PC-9 (cell line): ENCODE measurements at regions not wholly inside any gene's neighbourhood (a gene's known extent, or its start where the extent isn't known, plus 50 kb on each side); places are given as distances from the start of the nearest gene placed in this dataset.

Experiments
- BruUV-seq: library from RNA; stranded (reverse); fragments of 400-500 nt; replicated peaks from 2 replicates; lab custom pipeline; 2021; lab: Mats Ljungman, UMichigan
- CTCF ChIA-PET: fragments of 300-600 bp; sonication (Branson Sonifier 250); formaldehyde crosslinking; loops from one replicate; lab custom pipeline; 2022; ENCODE audit warnings: antibody characterized with exemption; lab: Charles Lee
- POLR2A ChIA-PET: fragments of 300-600 bp; sonication (Branson Sonifier 250); formaldehyde crosslinking; loops from one replicate; lab custom pipeline; 2022; ENCODE audit warnings: antibody characterized with exemption; ENCODE audit not compliant: unreplicated experiment; lab: Charles Lee
- DNase-seq, 2 experiments: peaks; one replicate each; pipeline versions ENCODE4 v3.0.0 to v3.0.0-alpha.2; 2015 to 2022; ENCODE audit warnings: mixed read lengths in 1 of 2
- H2AFZ ChIP-seq: fragments of 200-600 bp; sonication (generic); 2 replicates; pipeline ENCODE4 v1.8.1; 2017; ENCODE audit warnings: antibody characterized with exemption
- H3F3A ChIP-seq: fragments of 200-600 bp; sonication (generic); 2 replicates; pipeline ENCODE4 v1.8.1; 2017; ENCODE audit warnings: antibody characterized with exemption, mild to moderate bottlenecking, low read depth; ENCODE audit not compliant: insufficient read depth
- H3K27ac ChIP-seq: fragments of 200-600 bp; sonication (generic); 2 replicates; pipeline ENCODE4 v1.6.1; 2016; ENCODE audit warnings: mixed run types
- H3K27me3 ChIP-seq: fragments of 200-600 bp; sonication (generic); 2 replicates; pipeline ENCODE4 v1.6.1; 2016; ENCODE audit warnings: low read depth, mixed run types; ENCODE audit not compliant: insufficient read depth
- H3K36me3 ChIP-seq: fragments of 200-600 bp; sonication (generic); 2 replicates; pipeline ENCODE4 v1.6.1; 2016; ENCODE audit warnings: low read depth, mixed run types
- H3K4me1 ChIP-seq: fragments of 200-600 bp; sonication (generic); replicated peaks from 2 replicates; pipeline ENCODE4 v1.6.1; 2016; ENCODE audit warnings: mixed run types; ENCODE audit not compliant: insufficient read depth
- H3K4me2 ChIP-seq: fragments of 200-600 bp; sonication (generic); 2 replicates; pipeline ENCODE4 v1.6.1; 2017; ENCODE audit warnings: mixed run types
- H3K4me3 ChIP-seq: fragments of 200-600 bp; sonication (generic); 2 replicates; pipeline ENCODE4 v1.6.1; 2016; ENCODE audit warnings: mixed run types
- H3K79me2 ChIP-seq: fragments of 200-600 bp; sonication (generic); 2 replicates; pipeline ENCODE4 v1.6.1; 2017; ENCODE audit warnings: low read depth, mixed run types
- H3K9me2 ChIP-seq: fragments of 200-600 bp; sonication (generic); 2 replicates; pipeline ENCODE4 v1.8.1; 2017; ENCODE audit warnings: mild to moderate bottlenecking; ENCODE audit not compliant: insufficient read depth
- H3K9me3 ChIP-seq: fragments of 200-600 bp; sonication (generic); 2 replicates; pipeline ENCODE4 v1.8.1; 2016; ENCODE audit warnings: low read depth; ENCODE audit not compliant: insufficient read depth
- H4K20me1 ChIP-seq: fragments of 200-600 bp; sonication (generic); 2 replicates; pipeline ENCODE4 v1.8.1; 2017; ENCODE audit not compliant: insufficient read depth
- CTCF ChIP-seq: fragments of 200-600 bp; sonication (generic); conservative IDR thresholded peaks from 2 replicates; pipeline ENCODE4 v1.6.1; 2017; ENCODE audit warnings: mixed run types, antibody characterized with exemption, mild to moderate bottlenecking, moderate library complexity
- EZH2 ChIP-seq: fragments of 200-600 bp; sonication (generic); IDR thresholded peaks from 2 replicates; pipeline ENCODE4 v1.8.0; 2017; ENCODE audit warnings: antibody characterized with exemption, low read depth
- intact Hi-C: fragments of 100-400 bp; cut with micrococcal nuclease; formaldehyde crosslinking; loops from one replicate; pipeline ENCODE4 v1.10.0; 2022; ENCODE audit not compliant: unreplicated experiment

DNA sequence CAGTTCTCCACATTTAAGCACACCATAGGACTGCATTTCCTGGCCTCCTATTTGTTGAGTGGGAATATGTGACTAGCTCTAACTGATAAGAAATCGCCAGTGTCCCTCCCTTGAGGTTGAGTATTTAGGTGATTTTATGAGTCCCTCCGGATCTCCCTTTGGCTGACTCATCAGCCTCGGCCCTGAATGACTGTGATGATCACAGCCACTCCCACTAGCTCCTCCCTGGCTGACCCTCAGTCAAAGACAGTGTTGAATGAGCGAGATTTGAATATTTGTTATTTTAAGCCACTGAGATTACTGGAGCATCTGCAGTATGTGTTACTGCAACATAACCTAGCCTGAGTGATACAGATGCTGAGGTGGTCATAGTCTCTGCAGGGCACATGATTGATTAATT lies 515.3 kb downstream of the EPHB1 start:
- Histone ChIP-seq H3F3A (no peaks in the 10 kb centered on the region), H3K27ac (no peak overlapping the region), H3K4me3 (no peak overlapping the region), H3K27me3 (no peaks in the 10 kb centered on the region), H3K4me2 (no peak overlapping the region), H4K20me1 (no peaks in the 10 kb centered on the region), H3K79me2 (no peaks in the 10 kb centered on the region), H2AFZ (no peak overlapping the region), H3K36me3 (no peaks in the 10 kb centered on the region), H3K9me3 (no peaks in the 10 kb centered on the region), H3K9me2 (no peaks in the 10 kb centered on the region), H3K4me1 (no peaks in the 10 kb centered on the region)
- TF ChIP-seq CTCF (no peak), EZH2 (no peak)
- intact Hi-C loops: no loop called here
- ChIA-PET POLR2A (no interaction called here), CTCF (no interaction called here)
- no peak for DNase-seq
- BruUV-seq: no TSS peak

DNA sequence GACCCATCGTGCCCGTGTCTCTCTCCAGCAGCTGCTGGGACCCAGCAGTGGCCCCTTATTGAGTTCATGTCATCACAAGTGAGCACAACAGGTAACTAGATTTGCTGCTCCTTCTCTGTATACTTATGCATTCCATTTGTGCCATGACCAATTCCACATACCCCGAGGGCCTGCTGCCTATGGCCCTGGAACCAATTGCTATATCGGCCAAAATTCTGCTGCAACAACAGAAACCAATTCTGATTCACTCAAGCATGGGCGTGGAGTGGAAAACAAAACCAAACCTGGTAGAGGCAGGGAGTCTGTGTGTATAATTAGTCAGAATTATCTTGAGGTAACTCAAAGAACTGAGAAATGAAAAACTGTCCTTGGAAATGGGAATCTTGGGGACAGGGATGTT lies 516.6 kb downstream of the EPHB1 start:
- CTCF ChIA-PET: no interaction called here
- DNase-seq: no peak
- H3K9me2 ChIP-seq: no peaks in the 10 kb centered on the region
- no peaks in the 10 kb centered on the region for H3K27me3 ChIP-seq
- no peaks in the 10 kb centered on the region for H3F3A ChIP-seq
- H3K27ac ChIP-seq: no peak overlapping the region
- TF ChIP-seq CTCF (no peak), EZH2 (no peak)
- intact Hi-C loops: no loop called here
- no peaks in the 10 kb centered on the region for H3K79me2 ChIP-seq
- no TSS peak for BruUV-seq
- H3K4me2 ChIP-seq: no peak overlapping the region
- POLR2A ChIA-PET: no interaction called here
- no peaks in the 10 kb centered on the region for H3K4me1 ChIP-seq
- no peak overlapping the region for H2AFZ ChIP-seq
- H3K4me3 ChIP-seq: no peak overlapping the region
- no peaks in the 10 kb centered on the region for H3K36me3 ChIP-seq
- no peaks in the 10 kb centered on the region for H4K20me1 ChIP-seq
- no peaks in the 10 kb centered on the region for H3K9me3 ChIP-seq

DNA sequence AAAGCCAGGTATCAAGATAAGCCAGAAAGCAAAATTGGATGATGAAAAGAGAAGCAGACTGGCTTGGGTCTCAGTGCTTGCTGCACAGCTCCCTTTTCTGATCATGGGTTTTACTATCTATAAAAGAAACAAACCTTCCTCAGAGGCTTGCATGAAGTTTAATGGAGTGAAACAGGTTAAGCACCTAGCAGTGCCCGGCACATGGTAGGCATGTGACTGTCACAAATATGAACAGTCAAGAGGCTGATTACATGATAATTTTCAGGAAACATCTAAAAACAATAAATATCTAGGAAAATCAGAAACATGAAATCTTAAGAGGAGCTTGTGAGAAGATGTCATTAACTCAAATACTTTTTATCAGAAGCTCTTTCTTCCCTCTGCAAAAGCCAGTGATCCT lies 519.2 kb downstream of the EPHB1 start:
- H3K9me3 ChIP-seq: no peaks in the 10 kb centered on the region
- H3K4me2 ChIP-seq: no peak overlapping the region
- no peaks in the 10 kb centered on the region for H4K20me1 ChIP-seq
- H3K36me3 ChIP-seq: no peaks in the 10 kb centered on the region
- H3K27ac ChIP-seq: no peak overlapping the region
- no peaks in the 10 kb centered on the region for H3K9me2 ChIP-seq
- H3K27me3 ChIP-seq: no peaks in the 10 kb centered on the region
- no TSS peak for BruUV-seq
- ChIA-PET POLR2A (no interaction called here), CTCF (no interaction called here)
- no peaks in the 10 kb centered on the region for H3F3A ChIP-seq
- H2AFZ ChIP-seq: no peak overlapping the region
- no peak for DNase-seq
- no peaks in the 10 kb centered on the region for H3K79me2 ChIP-seq
- H3K4me1 ChIP-seq: no peaks in the 10 kb centered on the region
- TF ChIP-seq EZH2: no peak
- TF ChIP-seq CTCF: no peak
- no peak overlapping the region for H3K4me3 ChIP-seq
- intact Hi-C loops: no loop called here
